Breast epithelium (tissue), 4 donors: ENCODE measurements at regions not wholly inside any gene's neighbourhood (a gene's known extent, or its start where the extent isn't known, plus 50 kb on each side); places are given as distances from the start of the nearest gene placed in this dataset.

Experiments
- DNase-seq, 2 donors: peaks; one replicate each; pipeline ENCODE4 v3.0.0-alpha.2; 2019; ENCODE audit warnings: low spot score in 2 of 2
- H3K27ac ChIP-seq, 2 donors: fragments of 200-600 bp; sonication (generic) in 1 of 2; one replicate each; pipeline ENCODE4 v1.5.1; 2016 to 2019; ENCODE audit warnings: mild to moderate bottlenecking in 1 of 2
- H3K27me3 ChIP-seq, 2 donors: fragments of 200-600 bp; sonication (generic) in 1 of 2; one replicate each; pipeline versions ENCODE4 v1.5.1 to v1.6.0; 2017 to 2019; ENCODE audit warnings: control low read depth in 1 of 2, mild to moderate bottlenecking in 1 of 2
- H3K36me3 ChIP-seq: fragments of 200-600 bp; one replicate; pipeline ENCODE4 v1.5.1; 2019
- H3K4me1 ChIP-seq, 2 donors: fragments of 200-600 bp; sonication (generic); one replicate each; pipeline ENCODE4 v1.5.1; 2016 to 2019; ENCODE audit warnings: control low read depth in 1 of 2
- H3K4me3 ChIP-seq, 3 donors: fragments of 200-600 bp; sonication (generic); 1 replicate in 2 of 3; 2 replicates in 1 of 3; pipeline ENCODE4 v1.5.1; 2016 to 2019; ENCODE audit warnings: mild to moderate bottlenecking in 3 of 3, moderate library complexity in 2 of 3
- H3K9me3 ChIP-seq, 2 donors: fragments of 200-600 bp; sonication (generic) in 1 of 2; one replicate each; pipeline ENCODE4 v1.5.1; 2016 to 2019; ENCODE audit warnings: control low read depth in 1 of 2
- CTCF ChIP-seq, 3 donors: fragments of 450-650 bp; IDR thresholded peaks; one replicate each; pipeline ENCODE4 v1.5.1; 2016 to 2017; ENCODE audit warnings: antibody characterized with exemption in 3 of 3, mild to moderate bottlenecking in 3 of 3, moderate library complexity in 3 of 3
- POLR2A ChIP-seq: fragments of 450-650 bp; IDR thresholded peaks from one replicate; pipeline ENCODE4 v1.6.1; 2016; ENCODE audit warnings: antibody characterized with exemption, mild to moderate bottlenecking, moderate library complexity
- POLR2AphosphoS5 ChIP-seq, 3 donors: sonication (generic); formaldehyde crosslinking; IDR thresholded peaks; one replicate each; pipeline ENCODE4 v1.6.1; 2017; ENCODE audit warnings: antibody characterized with exemption in 3 of 3
- intact Hi-C: fragments of 100-400 bp; cut with DNase I; formaldehyde crosslinking; loops from one replicate; pipeline ENCODE4 v1.15.1; 2023; ENCODE audit warnings: low total_unique reads

- Histone ChIP-seq H3K36me3 (no peaks in the 10 kb centered on the region), H3K4me1 (no peaks in the 10 kb centered on the region), H3K27ac (no peak overlapping the region), H3K4me3 (no peak overlapping the region), H3K9me3 (no peaks in the 10 kb centered on the region), H3K27me3 (no peaks in the 10 kb centered on the region)
- TF ChIP-seq CTCF (IDR thresholded peaks at IDR 0.05) (no peak), POLR2AphosphoS5 (IDR thresholded peaks at IDR 0.05) (no peak), POLR2A (no peak)
- intact Hi-C loops = no loop called here
- no peak for DNase-seq
Observed at GRCh38 chr6:122347280-122347679, 52.2 kb upstream of the HSF2 start.

GRCh38 chr6:122347751-122348150 lies 51.7 kb upstream of the HSF2 start:
- no peaks in the 10 kb centered on the region for H3K36me3 ChIP-seq
- no peaks in the 10 kb centered on the region for H3K4me1 ChIP-seq
- intact Hi-C loops = no loop called here
- no peaks in the 10 kb centered on the region for H3K27me3 ChIP-seq
- no peak for DNase-seq
- H3K9me3 ChIP-seq = no peaks in the 10 kb centered on the region
- TF ChIP-seq POLR2AphosphoS5 (IDR thresholded peaks at IDR 0.05) (no peak), CTCF (IDR thresholded peaks at IDR 0.05) (no peak), POLR2A (no peak)
- no peak overlapping the region for H3K4me3 ChIP-seq
- H3K27ac ChIP-seq = peak overlapping the region in 1 of 2 donors; percentile 30
